Testis (tissue), 2 donors: ENCODE measurements at regions not wholly inside any gene's neighbourhood (a gene's known extent, or its start where the extent isn't known, plus 50 kb on each side); places are given as distances from the start of the nearest gene placed in this dataset.

Experiments used
- DNase-seq: peaks from one replicate; pipeline ENCODE4 v3.0.0-alpha.2; 2019
- H3K27ac ChIP-seq, 2 donors: fragments of 200-600 bp; sonication (generic); one replicate each; pipeline ENCODE4 v1.5.1; 2019
- H3K27me3 ChIP-seq: fragments of 200-600 bp; sonication (generic); one replicate; pipeline ENCODE4 v1.5.1; 2019
- H3K36me3 ChIP-seq: fragments of 200-600 bp; sonication (generic); one replicate; pipeline ENCODE4 v1.5.1; 2017; ENCODE audit warnings: low read depth; ENCODE audit errors: missing control alignments
- H3K4me1 ChIP-seq: fragments of 200-600 bp; sonication (generic); one replicate; pipeline ENCODE4 v1.5.1; 2019
- H3K4me3 ChIP-seq, 2 donors: fragments of 200-600 bp; sonication (generic); one replicate each; pipeline ENCODE4 v1.5.1; 2017 to 2019
- H3K9me3 ChIP-seq: fragments of 200-600 bp; sonication (generic); one replicate; pipeline ENCODE4 v1.5.1; 2017
- POLR2A ChIP-seq: fragments of 450-650 bp; IDR thresholded peaks from one replicate; pipeline ENCODE4 v1.6.1; 2017; ENCODE audit warnings: antibody characterized with exemption, mild to moderate bottlenecking, moderate library complexity
- WGBS, 2 donors: methylation state at CpG; one replicate each; pipeline ENCODE4 v1.1.5; 2018; 5-methylcytosine and 5-hydroxymethylcytosine counted together
- intact Hi-C: fragments of 100-400 bp; cut with DNase I; formaldehyde crosslinking; loops from one replicate; pipeline ENCODE4 v1.15.1; 2023; ENCODE audit warnings: low total_unique reads
- TF ChIP-seq, protein P1 (sequence below), 3 experiments: fragments of 450-650 bp in 2 of 3; fragments of 200-600 bp in 1 of 3; sonication (generic) in 1 of 3; IDR thresholded peaks; one replicate each; pipeline ENCODE4 v1.5.1; 2016 to 2019; ENCODE audit warnings: antibody characterized with exemption in 3 of 3, mild to moderate bottlenecking in 2 of 3, moderate library complexity in 1 of 3

DNA sequence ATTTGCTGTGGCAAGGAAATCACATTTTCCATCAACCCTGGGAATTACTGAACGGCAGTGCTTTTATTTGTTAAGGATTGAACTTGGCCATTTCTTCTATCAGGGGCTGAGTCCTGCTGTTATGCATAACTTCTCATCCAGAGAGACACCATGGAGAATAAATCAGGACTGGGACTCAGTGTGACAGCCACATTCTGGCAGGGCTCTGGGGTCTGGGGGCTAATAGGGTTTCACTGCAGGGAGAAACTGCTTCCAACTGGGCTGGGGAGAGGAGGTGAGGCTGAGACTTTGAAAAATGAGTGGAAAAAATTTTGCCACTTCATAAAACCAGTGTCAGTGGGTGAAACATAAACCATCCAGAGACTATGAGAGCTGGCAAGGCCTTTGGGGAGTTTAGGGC is 95.7 kb upstream of the ALDH1B1 start:
- no peak overlapping the region for H3K4me3 ChIP-seq
- 79 to 81% methylated on average over 1 of the region's 1 CpG for WGBS, 2 donors
- intact Hi-C loops = no loop called here
- no peaks in the 10 kb centered on the region for H3K9me3 ChIP-seq
- H3K4me1 ChIP-seq = peaks cover 5% of the 10 kb centered on the region
- no peaks in the 10 kb centered on the region for H3K36me3 ChIP-seq
- TF ChIP-seq POLR2A = no peak
- TF ChIP-seq, protein P1, sequence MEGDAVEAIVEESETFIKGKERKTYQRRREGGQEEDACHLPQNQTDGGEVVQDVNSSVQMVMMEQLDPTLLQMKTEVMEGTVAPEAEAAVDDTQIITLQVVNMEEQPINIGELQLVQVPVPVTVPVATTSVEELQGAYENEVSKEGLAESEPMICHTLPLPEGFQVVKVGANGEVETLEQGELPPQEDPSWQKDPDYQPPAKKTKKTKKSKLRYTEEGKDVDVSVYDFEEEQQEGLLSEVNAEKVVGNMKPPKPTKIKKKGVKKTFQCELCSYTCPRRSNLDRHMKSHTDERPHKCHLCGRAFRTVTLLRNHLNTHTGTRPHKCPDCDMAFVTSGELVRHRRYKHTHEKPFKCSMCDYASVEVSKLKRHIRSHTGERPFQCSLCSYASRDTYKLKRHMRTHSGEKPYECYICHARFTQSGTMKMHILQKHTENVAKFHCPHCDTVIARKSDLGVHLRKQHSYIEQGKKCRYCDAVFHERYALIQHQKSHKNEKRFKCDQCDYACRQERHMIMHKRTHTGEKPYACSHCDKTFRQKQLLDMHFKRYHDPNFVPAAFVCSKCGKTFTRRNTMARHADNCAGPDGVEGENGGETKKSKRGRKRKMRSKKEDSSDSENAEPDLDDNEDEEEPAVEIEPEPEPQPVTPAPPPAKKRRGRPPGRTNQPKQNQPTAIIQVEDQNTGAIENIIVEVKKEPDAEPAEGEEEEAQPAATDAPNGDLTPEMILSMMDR (IDR thresholded peaks at IDR 0.05) = no peak
- DNase-seq = no peak
- H3K27me3 ChIP-seq = no peaks in the 10 kb centered on the region
- H3K27ac ChIP-seq = no peak overlapping the region

DNA sequence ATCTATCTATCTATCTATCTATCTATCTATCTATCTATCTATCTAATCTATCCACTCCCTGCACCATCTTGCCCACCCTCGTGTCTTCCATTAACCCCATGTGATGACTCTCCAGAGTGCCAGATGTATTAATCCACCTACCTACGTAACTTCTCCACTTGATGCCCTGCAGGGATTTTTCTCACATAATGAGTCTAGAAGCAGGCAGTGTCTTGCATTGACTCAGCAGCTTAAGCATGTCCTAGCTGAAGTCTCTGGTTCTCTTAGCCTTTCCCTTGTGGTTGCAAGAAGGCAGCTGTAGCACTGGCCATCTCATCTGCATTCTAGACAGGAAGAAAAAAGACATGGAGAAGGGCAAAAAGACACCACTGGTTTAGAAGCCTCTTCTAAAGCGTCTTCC is 96.7 kb upstream of the ALDH1B1 start:
- WGBS, 2 donors = 86 to 90% methylated on average over 3 of the region's 3 CpGs
- no peaks in the 10 kb centered on the region for H3K36me3 ChIP-seq
- no peaks in the 10 kb centered on the region for H3K27me3 ChIP-seq
- peaks cover 5% of the 10 kb centered on the region for H3K4me1 ChIP-seq
- DNase-seq = no peak
- TF ChIP-seq POLR2A = no peak
- TF ChIP-seq, protein P1 (IDR thresholded peaks at IDR 0.05) = no peak
- no peaks in the 10 kb centered on the region for H3K9me3 ChIP-seq
- H3K4me3 ChIP-seq = no peak overlapping the region
- intact Hi-C loops = no loop called here
- H3K27ac ChIP-seq = no peak overlapping the region

DNA sequence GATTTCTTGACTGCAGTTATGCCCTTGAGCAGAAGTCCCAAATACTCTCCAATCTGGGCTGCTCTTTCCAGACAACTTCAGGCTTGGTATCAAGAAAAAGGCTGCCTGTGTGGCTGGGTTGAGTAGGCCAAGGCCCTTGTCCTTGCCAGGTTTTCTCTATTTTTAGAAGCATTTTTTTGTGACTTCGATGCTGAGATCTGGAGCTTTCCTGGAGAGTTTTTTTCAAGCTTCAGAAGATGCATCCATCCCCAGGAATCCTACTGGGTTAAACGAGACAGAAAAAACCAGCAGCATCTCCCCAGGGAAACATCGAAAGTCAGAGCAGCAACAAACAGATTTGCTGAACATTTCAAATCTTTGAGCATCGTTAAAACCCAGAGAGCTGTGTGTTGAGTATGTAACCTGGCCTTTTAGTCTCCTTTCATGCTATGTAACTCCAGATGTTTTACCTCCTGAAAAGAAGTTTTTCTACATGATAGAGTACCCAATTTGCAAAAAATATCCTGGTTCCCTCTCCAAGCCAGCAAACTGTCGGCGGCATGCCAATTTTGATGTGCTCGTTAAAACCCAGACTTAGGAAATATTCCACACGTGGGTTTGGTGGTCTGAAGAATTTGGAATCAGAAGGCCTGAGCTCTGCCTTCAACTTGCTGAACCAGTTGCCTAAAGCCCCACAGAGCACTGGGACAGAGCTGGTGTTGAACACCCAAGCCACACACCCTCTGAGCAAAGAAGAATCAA is 98.1 kb upstream of the ALDH1B1 start:
- Histone ChIP-seq H3K4me3 (no peak overlapping the region), H3K9me3 (no peaks in the 10 kb centered on the region), H3K27ac (no peak overlapping the region), H3K27me3 (no peaks in the 10 kb centered on the region), H3K4me1 (peaks cover 5% of the 10 kb centered on the region), H3K36me3 (no peaks in the 10 kb centered on the region)
- TF ChIP-seq, protein P1 (IDR thresholded peaks at IDR 0.05) = no peak
- no peak for TF ChIP-seq POLR2A
- DNase-seq = peak; percentile 22
- 46 to 54% methylated on average over 8 of the region's 8 CpGs for WGBS, 2 donors
- intact Hi-C loops = no loop called here

DNA sequence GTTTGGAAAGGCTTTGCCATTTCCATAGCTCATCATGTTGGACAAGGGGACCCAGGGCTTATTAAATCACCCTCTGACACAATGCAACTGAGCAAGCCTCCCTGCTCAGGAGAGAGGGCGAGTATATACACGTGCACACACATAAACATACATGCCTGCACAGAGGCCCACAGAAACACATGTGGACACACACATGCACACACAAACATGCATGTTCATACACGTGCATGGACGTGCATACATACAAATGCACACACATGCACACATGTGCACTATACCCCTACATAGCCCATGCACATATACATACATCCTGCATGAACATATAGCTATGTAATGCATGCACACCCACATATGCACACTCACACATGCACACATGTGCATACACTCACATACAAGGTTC is 99.5 kb upstream of the ALDH1B1 start:
- Histone ChIP-seq H3K27ac (no peak overlapping the region), H3K4me1 (peaks cover 5% of the 10 kb centered on the region), H3K27me3 (no peaks in the 10 kb centered on the region), H3K36me3 (no peaks in the 10 kb centered on the region), H3K9me3 (no peaks in the 10 kb centered on the region), H3K4me3 (no peak overlapping the region)
- TF ChIP-seq, protein P1 (IDR thresholded peaks at IDR 0.05) = no peak
- no peak for TF ChIP-seq POLR2A
- WGBS, 2 donors = 90 to 95% methylated on average over 4 of the region's 4 CpGs
- DNase-seq = no peak
- intact Hi-C loops = no loop called here

DNA sequence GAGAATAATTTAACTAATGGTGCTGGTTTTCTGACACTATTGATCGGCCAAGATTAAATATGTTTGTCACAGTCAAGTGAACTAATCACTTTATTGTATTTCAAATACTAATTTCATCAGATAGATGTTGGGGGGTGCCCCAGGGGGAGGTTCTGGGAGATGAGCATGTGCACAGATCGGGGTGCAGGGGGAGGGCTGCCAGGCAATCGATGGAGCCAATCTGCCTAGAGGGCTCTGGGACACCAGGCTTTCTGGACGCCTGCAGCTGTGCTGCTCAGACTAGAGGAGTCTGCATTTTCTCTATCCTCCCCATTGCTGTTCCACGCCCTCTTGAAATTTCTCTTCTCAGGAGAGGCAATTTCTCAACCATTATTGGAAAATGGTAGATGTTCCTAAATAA is 100.0 kb upstream of the ALDH1B1 start:
- Histone ChIP-seq H3K27me3 (no peaks in the 10 kb centered on the region), H3K4me1 (peaks cover 5% of the 10 kb centered on the region), H3K9me3 (no peaks in the 10 kb centered on the region), H3K36me3 (no peaks in the 10 kb centered on the region), H3K4me3 (no peak overlapping the region), H3K27ac (no peak overlapping the region)
- 90 to 94% methylated on average over 5 of the region's 5 CpGs for WGBS, 2 donors
- DNase-seq = no peak
- TF ChIP-seq, protein P1 (IDR thresholded peaks at IDR 0.05) = no peak
- TF ChIP-seq POLR2A = no peak
- intact Hi-C loops = no loop called here
